ENCODE measurements at regions not wholly inside any gene's neighbourhood (a gene's known extent, or its start where the extent isn't known, plus 50 kb on each side); places are given as distances from the start of the nearest gene placed in this dataset.

GRCh38 chr1:229942501-229942900, 124.5 kb upstream of the GALNT2 start:
- TF ChIP-seq ZNF274 (IDR thresholded peaks at IDR 0.05; ENCODE audit: low read depth, low read length) = no peak
- no peak overlapping the region for H3K4me3 ChIP-seq (ENCODE audit: low read length)

DNA sequence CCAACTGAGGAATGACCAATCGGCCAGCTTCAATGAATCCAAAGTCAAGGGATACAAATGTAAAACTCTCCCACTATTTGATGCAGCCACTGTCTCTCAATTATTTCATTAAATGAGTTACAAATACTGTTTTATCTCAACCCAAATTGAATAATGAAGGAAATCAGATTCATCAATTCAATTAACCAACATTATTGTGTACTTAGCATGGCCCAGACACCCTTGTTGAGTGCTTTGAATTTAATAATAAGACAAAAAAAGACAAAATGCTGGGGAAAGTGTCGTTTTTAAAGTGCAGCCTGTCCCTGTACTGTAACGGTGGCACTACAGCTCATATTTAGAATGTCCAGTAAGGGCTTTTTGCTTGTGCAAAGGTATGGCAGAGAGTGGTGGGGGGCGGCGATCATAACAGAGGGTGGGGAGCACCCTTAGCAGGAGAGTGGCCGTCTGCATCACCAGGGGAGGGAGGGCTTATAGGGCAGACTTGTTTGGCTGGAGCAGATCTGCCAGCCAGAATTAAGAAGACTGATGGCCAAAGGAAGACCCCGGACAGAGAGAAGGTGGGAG, 123.8 kb upstream of the GALNT2 start:
- no peak for TF ChIP-seq ZNF274 (IDR thresholded peaks at IDR 0.05; ENCODE audit: low read depth, low read length)
- no peak overlapping the region for H3K4me3 ChIP-seq (ENCODE audit: low read length)

DNA sequence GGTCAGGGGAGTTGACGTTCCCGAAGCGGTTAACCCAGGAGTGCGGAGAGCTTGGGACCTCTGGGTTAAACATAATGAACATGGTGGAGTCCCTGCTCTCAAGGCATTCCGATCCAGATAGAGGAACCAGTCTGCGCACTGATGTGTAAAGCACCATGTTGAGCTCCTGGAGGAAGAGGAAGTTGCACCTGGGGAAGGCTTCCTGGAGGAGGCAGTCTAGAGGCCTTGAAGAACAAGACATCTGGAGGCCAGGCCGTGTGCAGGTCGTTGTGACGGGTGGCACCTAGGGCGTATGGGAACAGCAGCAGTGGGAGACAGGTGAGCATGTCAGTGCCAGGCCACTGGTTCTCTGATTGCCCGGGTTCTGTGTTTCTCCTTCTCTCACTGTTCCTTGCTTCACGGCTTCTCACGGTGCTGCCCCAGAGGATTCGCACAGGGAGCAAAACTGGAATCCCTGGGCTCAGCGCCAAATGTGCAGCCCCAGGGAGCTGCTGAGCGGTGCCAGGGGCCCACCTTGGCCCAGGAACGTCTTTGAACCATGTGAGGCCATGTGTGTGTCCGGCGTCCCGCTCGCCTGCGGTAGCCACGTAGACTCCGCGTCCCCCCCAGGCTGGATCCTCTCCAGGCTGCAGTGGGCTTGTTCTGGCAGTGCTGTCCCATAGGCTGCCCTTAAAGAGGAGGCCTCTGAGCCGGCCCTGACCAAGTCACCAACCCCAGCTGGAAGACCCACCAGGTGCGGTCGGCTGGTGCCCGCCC, 122.9 kb upstream of the GALNT2 start:
- no peak for TF ChIP-seq ZNF274 (IDR thresholded peaks at IDR 0.05; ENCODE audit: low read depth, low read length)
- H3K4me3 ChIP-seq (ENCODE audit: low read length) = no peak overlapping the region

GRCh38 chr1:229945795-229946194, 121.2 kb upstream of the GALNT2 start:
- TF ChIP-seq ZNF274 (IDR thresholded peaks at IDR 0.05; ENCODE audit: low read depth, low read length) = no peak

GRCh38 chr1:229947968-229948367, 119.1 kb upstream of the GALNT2 start:
- TF ChIP-seq ZNF274 (IDR thresholded peaks at IDR 0.05; ENCODE audit: low read depth, low read length) = no peak
- H3K4me3 ChIP-seq (ENCODE audit: low read length) = no peak overlapping the region

More at GRCh38 chr1:229945795-229946194, 121.2 kb upstream of the GALNT2 start:
- no peak overlapping the region for H3K4me3 ChIP-seq (ENCODE audit: low read length)

DNA sequence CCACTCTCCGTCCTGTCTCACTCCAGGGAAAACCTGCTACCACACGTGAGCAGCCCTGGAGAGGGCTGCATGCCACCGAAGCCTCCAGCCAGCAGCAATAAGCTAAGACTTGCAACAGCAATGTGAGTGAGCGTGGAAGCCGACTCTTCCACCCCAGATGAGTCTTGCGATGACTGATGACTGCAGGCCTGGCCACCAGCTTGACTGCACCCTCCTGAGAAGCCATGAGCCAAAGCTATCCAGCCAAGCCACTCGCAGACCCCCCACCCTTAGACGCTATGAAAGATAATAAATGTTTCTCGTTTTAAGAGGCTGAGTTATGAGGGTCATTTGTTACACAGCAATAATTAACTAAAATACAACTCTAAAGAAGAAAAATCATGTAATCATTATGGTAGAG, 118.6 kb upstream of the GALNT2 start:
- no peak overlapping the region for H3K4me3 ChIP-seq (ENCODE audit: low read length)
- no peak for TF ChIP-seq ZNF274 (IDR thresholded peaks at IDR 0.05; ENCODE audit: low read depth, low read length)

DNA sequence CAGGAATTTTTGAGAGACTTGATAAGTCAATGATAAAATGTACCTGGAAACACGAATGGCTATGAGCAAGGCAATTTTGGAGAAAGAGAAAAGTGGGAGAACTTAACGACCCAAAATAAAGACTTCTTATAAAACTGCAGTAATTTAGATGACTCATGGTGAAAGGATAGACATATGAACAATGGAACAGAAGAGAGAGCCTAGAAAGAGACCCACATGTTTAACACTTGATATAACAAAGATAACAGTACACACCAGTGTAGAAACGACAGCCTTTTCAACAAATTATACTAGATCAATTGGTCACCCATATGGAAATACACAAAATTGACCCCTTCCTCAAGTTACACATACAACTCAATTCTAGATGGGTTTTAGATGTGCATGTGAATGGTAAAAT, 117.5 kb upstream of the GALNT2 start:
- TF ChIP-seq ZNF274 (IDR thresholded peaks at IDR 0.05; ENCODE audit: low read depth, low read length) = no peak

DNA sequence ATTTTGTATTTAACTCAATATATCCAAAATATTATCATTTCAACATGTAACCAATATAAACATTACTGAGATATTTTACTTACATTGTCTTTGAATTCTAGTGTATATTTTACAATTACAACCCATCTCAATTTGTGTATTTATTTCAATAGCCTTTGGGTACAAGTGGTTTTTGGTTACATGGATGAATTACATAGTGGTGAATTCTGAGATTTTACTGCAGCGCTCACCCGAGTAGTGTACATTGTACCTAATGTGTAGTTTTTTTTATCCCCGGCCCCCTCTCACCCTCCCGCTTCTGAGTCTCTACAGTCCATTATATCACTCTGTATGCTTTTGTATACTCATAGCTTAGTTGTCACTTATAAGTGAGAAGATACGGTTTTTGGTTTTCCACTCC, 117.0 kb upstream of the GALNT2 start:
- H3K4me3 ChIP-seq (ENCODE audit: low read length) = no peak overlapping the region
- no peak for TF ChIP-seq ZNF274 (IDR thresholded peaks at IDR 0.05; ENCODE audit: low read depth, low read length)

More for the DNA sequence above, 117.5 kb upstream of the GALNT2 start:
- no peak overlapping the region for H3K4me3 ChIP-seq (ENCODE audit: low read length)

DNA sequence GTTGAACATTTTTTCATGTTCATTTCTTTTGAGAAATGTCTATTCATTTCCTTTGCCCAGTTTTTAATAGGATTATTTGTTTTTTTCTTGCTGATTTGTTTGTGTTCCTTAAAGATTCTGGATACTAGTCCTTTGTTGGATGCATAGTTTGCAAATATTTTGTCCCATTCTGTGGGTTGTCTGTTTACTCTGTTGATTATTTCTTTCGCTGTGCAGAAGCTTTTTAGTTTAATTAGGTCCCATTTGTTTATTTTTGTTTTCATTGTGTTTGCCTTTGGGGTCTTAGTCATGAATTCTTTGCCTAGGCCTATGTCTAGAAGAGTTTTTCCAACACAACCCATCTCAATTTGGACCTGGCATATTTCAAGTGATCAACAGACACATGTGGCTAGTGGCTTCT, 116.1 kb upstream of the GALNT2 start:
- H3K4me3 ChIP-seq (ENCODE audit: low read length) = no peak overlapping the region
- TF ChIP-seq ZNF274 (IDR thresholded peaks at IDR 0.05; ENCODE audit: low read depth, low read length) = no peak

DNA sequence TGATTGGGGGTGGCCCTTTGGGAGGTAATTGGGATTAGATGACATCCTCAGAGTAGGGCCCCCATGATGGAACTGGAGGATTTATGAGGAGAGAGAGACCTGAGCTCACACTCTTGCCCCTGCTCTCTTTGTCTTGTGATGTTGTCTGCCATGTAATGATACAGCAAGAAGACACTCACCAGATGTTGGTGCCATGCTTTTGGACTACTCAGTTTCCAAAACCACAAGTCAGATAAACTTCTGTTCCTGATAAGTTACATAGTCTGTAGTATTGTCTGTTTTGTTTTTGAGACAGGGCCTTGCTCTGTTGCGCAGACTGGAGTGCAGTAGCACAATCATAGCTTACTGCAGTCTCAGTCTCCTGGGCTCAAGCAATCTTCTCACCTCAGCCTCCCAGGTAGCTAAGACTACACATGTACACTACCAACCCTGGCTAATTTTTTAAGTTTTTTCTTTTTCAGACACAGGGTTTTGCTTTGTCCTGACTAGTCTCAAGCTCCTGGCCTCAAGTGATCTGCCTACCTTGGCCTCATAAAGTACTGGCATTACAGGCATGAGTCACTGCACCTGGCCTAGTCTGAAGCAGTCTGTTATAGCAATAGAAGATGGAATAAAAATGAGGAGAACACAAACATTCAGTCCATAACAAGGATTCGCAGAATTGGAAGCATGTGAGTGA, 115.0 kb upstream of the GALNT2 start:
- TF ChIP-seq ZNF274 (IDR thresholded peaks at IDR 0.05; ENCODE audit: low read depth, low read length) = no peak

GRCh38 chr1:229952670-229953520, 114.1 kb upstream of the GALNT2 start:
- no peak overlapping the region for H3K4me3 ChIP-seq (ENCODE audit: low read length)
- no peak for TF ChIP-seq ZNF274 (IDR thresholded peaks at IDR 0.05; ENCODE audit: low read depth, low read length)

More for the DNA sequence above, 115.0 kb upstream of the GALNT2 start:
- no peak overlapping the region for H3K4me3 ChIP-seq (ENCODE audit: low read length)

DNA sequence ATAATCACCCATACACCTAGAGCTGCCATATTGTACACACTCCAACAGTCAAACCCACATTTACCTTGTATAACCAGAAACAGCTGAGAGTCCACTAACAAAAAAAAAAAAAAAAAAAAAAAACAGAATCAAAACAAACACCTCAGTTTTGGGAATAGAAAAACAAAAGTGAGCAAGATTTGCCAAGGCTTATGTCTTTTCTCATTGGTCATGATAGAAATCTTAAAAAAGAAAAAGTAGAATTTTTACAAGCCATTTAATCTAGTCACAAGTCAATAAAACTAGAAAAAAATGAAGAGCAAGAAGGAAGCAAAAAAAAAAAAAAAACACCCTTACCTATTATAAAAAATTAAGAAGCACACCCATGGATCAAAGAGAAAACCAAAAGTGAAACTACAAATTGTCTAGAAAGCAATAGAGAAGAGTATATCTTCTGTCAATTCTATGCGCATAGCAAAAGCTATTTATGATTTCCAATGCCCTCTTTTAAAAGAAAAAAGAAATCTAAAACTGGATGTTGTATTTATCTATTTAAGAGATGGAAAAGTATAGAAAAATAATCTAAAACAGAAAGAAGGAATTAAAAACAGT, 113.2 kb upstream of the GALNT2 start:
- no peak for TF ChIP-seq ZNF274 (IDR thresholded peaks at IDR 0.05; ENCODE audit: low read depth, low read length)
- H3K4me3 ChIP-seq (ENCODE audit: low read length) = no peak overlapping the region

- no peak overlapping the region for H3K4me3 ChIP-seq (ENCODE audit: low read length)
- TF ChIP-seq ZNF274 (IDR thresholded peaks at IDR 0.05; ENCODE audit: low read depth, low read length) = no peak
These were observed 102.8 kb upstream of the GALNT2 start for GRCh38 chr1:229964281-229964680.

GRCh38 chr1:229970714-229971113, 96.3 kb upstream of the GALNT2 start:
- no peak for TF ChIP-seq ZNF274 (IDR thresholded peaks at IDR 0.05; ENCODE audit: low read depth, low read length)
- no peak overlapping the region for H3K4me3 ChIP-seq (ENCODE audit: low read length)
